A172 (cell line): ENCODE measurements at regions not wholly inside any gene's neighbourhood (a gene's known extent, or its start where the extent isn't known, plus 50 kb on each side); places are given as distances from the start of the nearest gene placed in this dataset.
"Not testable (repeated sequence)": the region's sequence is repeated elsewhere in the genome, so short reads cannot be mapped to it uniquely, and the experiment has no call there.

ENCODE experiments used
- DNase-seq: peaks from one replicate; pipeline ENCODE4 v3.0.0-alpha.2; 2015; ENCODE audit warnings: low spot score

DNA sequence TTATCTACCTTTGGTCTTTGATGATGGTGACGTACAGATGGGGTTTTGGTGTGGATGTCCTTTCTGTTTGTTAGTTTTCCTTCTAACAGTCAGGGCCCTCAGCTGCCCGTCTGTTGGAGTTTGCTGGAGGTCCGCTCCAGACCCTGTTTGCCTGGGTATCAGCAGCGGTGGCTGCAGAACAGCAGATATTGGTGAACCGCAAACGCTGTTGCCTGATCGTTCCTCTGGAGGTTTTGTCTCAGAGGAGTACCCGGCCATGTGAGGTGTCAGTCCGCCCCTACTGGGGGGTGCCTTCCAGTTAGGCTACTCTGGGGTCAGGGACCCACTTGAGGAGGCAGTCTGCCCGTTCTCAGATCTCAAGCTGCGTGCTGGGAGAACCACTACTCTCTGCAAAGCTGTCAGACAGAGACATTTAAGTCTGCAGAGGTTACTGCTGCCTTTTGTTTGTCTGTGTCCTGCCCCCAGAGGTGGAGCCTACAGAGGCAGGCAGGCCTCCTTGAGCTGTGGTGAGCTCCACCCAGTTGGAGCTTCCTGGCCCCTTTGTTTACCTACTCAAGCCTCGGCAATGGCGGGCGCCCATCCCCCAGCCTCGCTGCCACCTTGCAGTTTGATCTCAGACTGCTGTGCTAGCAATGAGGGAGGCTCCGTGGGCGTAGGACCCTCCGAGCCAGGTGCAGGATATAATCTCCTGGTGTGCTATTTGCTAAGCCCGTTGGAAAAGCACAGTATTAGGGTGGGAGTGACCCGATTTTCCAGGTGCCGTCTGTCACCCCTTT, 68.5 kb upstream of the ECI2 start:
- not testable (repeated sequence) for DNase-seq

DNA sequence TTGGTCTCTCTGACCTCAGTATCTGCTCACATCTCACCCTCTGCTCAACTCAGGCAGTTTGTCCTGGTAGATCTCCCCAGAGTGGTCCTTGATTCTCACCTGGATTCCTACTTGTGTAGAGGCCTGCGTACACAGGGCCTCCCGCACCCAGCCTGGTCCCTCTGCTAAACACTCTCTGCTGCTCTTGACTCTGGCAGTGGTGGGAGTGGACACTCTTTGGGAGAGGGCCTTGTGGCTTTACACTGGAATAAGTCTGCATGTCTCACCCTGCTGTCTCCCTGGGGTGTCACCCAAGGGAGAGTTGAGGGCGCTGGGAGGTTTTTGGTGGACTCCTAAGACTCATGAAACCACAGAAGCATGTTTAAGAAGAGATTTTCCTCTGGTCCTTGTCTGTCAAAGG, 57.3 kb upstream of the ECI2 start:
- DNase-seq, result no peak

DNA sequence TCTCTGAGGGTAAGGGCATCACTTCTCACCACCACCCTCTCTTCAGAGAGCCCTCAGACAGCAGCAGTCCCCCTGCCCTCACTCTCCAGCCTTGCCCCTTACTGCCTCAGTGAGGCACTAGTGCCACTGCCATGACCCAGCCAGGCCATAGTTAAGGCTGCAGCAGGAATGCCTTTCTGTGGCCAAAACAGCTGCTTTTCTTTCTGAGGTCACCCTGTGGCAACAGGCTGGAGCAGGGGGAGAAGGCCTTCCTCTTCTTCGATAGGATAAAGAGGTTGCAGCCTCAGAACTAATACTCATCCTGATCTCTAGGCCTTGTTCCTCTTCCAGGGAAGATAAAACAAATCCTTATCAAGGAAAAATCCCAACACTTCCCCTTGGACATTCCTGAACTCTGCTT, 56.8 kb upstream of the ECI2 start:
- DNase-seq, result no peak

DNA sequence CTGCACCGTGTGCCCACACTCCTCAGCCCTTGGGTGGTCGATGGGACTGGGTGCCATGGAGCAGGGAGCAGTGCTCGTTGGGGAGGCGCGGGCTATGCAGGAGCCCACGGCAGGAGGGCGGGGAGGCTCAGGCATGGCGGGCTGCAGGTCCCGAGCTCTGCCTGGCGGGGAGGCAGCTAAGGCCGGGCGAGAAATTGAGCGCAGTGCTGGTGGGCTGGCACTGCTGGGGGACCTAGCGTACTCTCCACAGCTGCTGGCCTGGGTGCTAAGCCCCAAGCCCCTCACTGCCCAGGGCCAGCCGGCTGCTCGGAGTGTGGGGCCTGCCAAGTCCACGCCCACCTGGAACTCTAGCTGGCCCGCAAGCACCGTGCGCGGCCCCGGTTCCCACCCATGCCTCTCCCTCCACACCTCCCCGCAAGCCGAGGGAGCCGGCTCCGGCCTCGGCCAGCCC, 55.9 kb upstream of the ECI2 start:
- no peak for DNase-seq

DNA sequence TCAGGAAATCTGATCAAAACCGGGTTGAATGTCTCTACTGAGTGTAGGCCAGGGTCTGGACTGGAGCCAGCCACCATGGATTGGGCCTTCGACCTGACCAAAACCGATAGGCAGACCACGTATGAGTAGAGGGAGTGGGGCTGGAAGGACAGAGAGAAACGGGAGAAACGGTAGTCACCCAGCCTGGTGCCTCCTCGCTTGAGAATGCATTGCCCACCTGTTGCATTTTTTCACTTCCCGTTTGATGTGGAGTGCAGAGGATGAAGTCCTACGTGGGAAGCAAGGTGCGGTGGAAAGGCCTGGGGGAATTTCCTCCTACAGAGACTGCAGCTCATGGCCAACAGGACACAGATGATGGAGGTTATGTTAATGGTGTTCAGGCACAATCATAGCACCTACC, 53.9 kb upstream of the ECI2 start:
- DNase-seq, result no peak

DNA sequence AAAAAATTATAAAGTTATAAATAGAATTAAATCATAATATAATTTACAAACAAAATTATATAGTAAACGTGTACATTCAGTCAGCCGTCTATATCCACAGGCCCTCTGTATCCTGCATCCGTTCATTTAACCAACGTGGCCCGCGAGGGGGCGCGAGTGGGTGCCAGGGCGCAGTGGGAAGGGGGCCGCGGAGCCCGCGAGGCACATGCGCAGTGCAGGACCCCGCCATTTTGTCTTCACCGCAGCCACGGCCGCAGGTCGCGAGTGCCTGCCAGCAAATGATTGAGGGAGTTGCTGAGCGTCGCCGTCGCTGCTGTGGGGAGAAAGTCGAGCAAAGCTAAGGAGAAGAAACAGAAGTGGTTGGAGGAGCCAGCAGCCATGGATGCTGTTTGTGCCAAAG, 53.4 kb upstream of the ECI2 start:
- no peak for DNase-seq

DNA sequence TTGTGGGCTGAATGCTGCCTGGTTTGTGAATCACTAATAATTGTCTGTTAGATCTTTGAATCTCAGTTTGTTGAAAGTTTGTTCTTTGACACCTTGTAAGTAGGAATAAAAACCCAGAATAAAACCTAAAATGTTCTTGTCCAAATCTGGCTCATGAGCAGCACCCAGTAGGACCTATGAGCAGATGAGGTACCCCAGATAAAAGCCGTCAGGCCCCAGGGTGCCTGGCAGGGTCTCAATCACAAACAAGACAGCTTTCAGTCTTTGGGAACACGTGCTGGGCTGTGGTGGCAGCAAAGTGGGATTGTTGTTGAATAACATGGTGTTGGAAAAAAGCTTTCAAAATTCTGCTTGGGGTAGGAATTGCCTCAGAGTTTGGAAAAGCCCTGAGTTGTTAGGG, 52.1 kb upstream of the ECI2 start:
- DNase-seq, result no peak

DNA sequence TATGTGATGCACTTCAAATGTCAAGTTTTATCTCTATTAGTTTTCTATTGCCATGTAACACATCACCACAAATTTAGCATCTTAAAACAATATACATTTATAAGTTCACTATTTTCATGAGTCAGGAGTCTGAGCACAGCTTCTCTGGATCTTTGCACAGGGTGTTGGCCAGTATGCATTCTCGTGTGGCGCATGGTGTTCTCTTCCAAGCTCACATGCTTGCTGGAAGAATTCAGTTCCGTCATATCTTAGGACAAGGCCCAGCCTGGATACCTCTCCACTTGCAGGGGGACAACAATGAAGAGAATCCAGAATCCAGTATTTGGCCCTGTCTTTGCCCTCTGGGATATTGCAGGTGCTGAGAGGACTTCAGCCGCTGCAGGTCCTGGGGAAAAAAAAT, 51.0 kb upstream of the ECI2 start:
- DNase-seq, result no peak

DNA sequence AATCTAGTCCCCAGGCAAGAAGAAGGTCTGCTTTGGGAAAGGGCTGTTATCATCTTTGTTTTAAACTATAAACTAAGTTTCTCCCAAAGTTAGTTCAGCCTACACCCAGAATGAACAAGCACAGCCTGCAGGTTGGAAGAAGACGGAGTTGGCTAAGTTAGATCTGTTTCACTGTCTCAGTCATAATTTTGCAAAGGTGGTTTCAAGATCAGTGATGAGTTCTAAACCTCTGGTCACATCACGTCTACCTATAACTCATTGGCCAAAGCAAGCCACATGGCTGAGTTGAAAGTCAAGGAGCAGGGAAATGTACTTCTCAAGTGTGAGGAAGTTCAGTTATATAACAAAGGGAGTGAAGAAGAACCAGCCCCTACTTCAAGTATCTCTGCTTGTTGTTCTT, 50.5 kb upstream of the ECI2 start:
- no peak for DNase-seq

DNA sequence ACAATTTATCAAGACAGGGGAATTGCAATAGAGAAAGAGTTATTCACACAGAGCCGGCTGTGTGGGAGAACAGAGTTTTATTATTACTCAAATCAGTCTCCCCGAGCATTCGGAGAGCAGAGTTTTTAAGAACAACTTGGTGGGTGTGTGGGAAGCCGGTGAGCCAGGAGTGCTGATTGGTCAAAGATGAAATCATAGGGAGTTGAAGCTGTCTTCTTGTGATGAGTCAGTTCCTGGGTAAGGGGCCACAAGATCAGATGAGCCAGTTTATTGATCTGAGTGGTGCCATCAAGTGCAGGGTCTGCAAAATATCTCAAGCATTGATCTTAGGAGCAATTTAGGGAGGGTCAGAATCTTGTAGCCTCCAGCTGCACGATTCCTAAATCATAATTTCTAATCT, 50.0 kb upstream of the ECI2 start:
- DNase-seq, result no peak
